ENCODE measurements at regions not wholly inside any gene's neighbourhood (a gene's known extent, or its start where the extent isn't known, plus 50 kb on each side); places are given as distances from the start of the nearest gene placed in this dataset.

DNA sequence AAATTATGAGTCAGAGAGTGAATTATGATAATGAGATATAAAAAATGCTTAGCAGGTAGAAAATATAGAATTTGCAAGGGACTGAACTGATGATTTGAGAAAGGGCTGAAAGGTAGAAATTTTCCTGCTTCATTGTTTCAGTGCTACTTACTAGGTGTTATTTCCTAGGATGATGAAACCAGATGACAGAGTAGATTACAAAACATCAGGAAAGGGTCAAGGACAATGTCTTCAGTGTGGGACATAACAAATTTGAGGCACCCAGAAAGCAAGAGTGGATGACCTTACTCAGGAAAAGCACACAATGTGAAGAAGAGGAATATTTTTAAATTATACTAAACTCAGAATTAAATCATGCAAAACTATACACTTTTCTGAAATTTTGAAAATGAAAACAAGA, 102.1 kb downstream of the SHCBP1 start:
- TF ChIP-seq POLR2A (IDR thresholded peaks at IDR 0.05), result no peak
- TF ChIP-seq EP300 (IDR thresholded peaks at IDR 0.05), result no peak
- TF ChIP-seq CTCF (IDR thresholded peaks at IDR 0.05), result no peak
